Right lobe of liver (tissue), 4 donors: ENCODE measurements at regions not wholly inside any gene's neighbourhood (a gene's known extent, or its start where the extent isn't known, plus 50 kb on each side); places are given as distances from the start of the nearest gene placed in this dataset.
"Not testable (repeated sequence)": the region's sequence is repeated elsewhere in the genome, so short reads cannot be mapped to it uniquely, and the experiment has no call there.

Experiments used
- CTCF ChIP-seq, 4 donors: fragments of 200-600 bp in 3 of 4; fragments of 450-650 bp in 1 of 4; IDR thresholded peaks; one replicate each; pipeline versions ENCODE4 v1.5.1 to v1.8.0; 2016 to 2022; ENCODE audit warnings: antibody characterized with exemption in 4 of 4, mild to moderate bottlenecking in 2 of 4
- POLR2A ChIP-seq: fragments of 450-650 bp; IDR thresholded peaks from one replicate; pipeline ENCODE4 v1.6.1; 2017; ENCODE audit warnings: antibody characterized with exemption, mild to moderate bottlenecking
- donor health status: DM: no; HTN: no; CAD: no.
- donor health status: DM: no; HTN: no; CAD: no.
- donor health status: DM: no; HTN: yes; CAD: no.

- TF ChIP-seq POLR2A; CTCF (IDR thresholded peaks at IDR 0.05): not testable (repeated sequence)
Observed at GRCh38 chr6:141800973-141801372, 331.8 kb upstream of the GJE1 start.
